NCI-H345 treated with DMSO at 0.1 percent for 48 hours (cell line): ENCODE measurements at regions not wholly inside any gene's neighbourhood (a gene's known extent, or its start where the extent isn't known, plus 50 kb on each side); places are given as distances from the start of the nearest gene placed in this dataset.

Experiments used
- DNase-seq: peaks from one replicate; lab custom pipeline; 2025; ENCODE audit not compliant: unreplicated experiment; lab: John Stamatoyannopoulos, UW

DNA sequence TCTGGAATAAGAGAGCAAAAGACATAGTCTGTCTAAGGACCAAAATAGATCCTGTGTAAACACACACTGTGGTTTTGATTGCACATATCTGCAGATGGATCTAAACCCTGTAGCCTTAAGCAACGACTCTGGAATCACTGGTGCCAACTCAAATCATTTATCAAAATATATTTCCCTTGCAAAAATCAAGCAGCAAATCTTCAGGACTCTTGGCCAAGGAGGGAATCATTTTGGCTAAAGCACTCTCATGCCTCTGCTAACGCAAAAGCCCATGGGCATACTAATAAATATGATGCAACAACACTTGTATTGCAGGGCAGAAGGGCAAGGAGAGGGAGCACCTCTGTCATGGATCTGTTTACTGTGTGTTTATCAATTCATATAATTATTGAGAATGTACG lies 155.4 kb upstream of the DUSP10 start:
- no peak for DNase-seq

DNA sequence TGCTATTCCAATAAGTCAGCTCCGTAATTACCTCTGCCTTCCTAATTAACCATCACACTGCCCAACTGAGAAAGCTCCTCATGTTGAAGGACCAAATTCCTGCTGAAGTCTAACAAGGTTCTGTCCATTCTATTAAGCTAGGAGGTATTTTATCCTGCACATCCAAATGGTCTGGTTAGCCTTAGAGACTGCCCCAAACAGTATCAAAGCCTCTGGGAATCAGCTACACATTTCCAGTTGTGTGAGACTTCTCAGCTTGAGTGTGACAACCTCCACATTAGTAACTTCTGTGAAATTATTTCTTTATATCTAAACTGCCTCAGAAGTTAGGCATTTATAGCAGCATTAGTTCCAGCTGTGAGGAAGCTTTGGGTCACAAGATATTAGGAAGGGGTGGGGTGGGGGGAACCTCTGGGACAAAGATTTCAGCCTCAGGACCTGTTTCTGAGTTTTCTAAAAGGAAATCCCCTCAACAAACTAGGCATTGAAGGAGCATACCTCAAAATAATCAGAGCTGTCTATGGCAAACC lies 150.5 kb upstream of the DUSP10 start:
- no peak for DNase-seq

DNA sequence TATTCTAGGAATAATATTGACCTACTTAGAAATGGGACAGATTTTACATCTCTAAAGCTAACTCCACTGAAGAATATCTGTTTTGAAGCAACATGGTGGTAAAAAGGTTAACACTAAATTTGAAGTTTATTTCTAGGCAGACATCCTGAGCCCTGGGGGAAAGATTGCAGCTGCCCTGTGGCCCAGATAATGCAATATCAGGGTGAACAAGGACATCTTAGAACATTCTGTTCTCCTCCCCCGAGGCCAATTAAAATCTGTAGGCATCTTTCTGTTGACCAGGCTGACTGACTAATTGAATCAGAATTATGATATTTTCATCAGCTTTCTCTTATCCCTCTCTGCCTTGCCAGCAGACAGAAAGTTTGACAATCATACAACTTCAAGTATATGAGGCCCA lies 149.8 kb upstream of the DUSP10 start:
- DNase-seq: no peak

DNA sequence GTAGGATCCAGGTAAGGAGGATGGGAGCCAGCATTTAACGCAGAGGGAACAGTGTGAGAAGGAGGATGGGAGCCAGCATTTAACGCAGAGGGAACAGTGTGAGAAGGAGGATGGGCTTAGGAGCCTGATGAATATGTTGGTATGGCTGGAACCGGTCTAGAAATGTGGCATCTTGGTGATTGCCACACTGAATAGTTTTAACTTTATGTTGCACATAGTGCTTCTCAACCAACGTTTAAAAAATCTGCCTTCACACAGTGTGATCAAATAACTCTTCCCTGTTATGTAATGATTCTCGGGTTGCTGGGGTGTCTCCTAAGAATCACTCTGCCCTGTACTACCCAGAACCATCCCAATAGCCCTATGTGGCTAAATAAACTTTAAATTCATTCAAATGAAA lies 146.9 kb upstream of the DUSP10 start:
- no peak for DNase-seq

DNA sequence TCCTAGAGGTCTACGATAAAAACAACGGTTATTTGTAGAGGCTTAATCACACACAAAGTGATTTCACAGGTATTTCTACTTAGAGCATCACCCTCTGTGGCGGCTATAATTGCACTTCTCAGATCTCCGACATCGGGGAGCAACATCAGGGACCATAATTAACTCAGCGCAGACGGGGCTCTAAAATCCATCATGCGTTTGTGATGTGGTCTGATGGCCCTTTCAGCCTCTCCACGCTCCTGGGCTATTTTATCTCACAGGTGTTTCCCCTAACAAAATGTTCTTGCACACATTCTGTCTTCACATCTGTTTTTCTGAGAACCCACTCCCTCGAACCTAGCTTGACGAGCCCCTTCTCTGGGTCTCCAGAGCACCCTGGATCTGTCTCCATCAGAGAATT lies 146.3 kb upstream of the DUSP10 start:
- no peak for DNase-seq

DNA sequence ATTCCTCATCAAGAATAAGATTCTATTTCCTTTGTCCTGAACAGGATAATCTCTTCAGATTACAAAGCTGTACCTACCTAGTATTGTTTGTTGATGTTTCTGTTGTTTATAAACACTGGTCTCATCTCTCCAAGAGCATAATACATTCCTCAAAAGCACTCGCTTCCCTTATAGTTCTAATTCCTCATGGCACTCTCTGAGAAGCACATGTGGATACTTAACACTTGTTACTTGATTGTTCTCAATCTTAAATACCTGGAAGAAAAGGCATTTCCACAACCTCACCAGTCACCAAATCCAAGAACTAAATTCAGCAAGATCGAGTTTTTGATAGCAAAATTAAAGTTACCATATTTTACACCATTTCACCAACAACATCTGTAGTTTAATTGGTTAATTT lies 145.9 kb upstream of the DUSP10 start:
- DNase-seq: no peak

DNA sequence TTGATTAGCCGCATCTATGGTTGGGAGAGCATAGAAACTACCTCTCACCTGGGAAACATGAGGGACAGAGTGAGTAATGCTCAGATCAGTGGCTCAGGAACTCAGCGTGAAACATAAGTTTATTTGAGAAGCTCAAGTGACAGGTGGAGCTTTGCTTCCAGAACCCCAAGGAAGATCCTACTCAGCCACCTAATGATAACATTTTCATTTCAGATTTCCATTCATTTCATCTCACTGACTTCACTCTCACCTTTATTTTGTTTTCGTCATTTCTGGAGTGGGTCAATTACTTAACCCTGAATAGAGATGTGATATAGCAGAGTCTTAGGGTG lies 145.5 kb upstream of the DUSP10 start:
- DNase-seq: no peak

DNA sequence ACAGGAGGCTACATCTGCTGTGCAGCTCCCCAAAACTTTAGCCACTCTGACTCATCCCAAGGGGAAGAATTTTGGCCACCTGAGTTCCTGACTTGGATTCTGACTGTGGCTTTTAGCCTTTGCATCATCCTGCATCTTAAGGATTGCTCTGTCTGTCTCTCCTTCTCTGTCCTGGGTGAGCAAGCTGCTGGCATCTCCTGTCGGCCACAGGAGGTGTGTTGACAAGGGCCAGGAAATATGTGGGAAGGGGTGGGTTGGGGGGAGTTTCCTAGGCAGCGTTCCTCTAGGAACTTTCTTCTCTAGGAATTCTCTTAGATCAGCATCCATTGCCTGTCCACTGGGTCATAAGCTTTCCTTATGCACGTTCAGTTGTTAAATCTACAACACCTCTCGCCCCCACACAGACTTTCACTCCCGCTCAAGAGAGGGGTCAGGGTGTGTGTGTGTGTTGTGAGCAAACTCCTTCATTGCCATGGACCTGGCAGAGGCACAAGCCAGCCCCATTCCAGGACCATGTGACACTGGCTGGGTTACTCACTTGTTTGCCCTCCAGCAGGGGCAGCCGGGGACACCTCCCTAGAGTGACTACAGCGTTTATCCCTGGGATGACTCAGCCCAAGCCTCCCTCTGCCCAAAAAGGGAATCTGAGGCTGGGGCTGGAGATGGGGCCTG lies 145.0 kb upstream of the DUSP10 start:
- DNase-seq: no peak

DNA sequence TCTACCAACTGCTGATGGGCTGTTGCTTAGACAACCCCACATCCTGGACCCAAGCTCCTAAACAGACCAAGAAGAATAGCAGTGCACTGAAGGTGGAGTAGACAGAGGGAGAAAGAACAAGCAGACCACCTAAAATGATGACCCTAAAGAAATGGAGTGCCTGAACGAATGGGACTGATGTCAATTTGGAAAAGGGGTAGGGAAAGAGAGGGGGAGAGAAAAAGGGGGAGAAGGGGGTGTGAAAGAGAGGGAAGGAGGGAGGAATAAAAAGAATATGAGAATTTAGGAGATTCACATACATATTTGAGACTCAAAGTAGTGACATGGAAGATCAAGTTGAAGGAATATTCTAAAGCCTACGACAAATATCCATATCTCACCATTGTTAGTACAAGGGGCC lies 144.4 kb upstream of the DUSP10 start:
- no peak for DNase-seq

DNA sequence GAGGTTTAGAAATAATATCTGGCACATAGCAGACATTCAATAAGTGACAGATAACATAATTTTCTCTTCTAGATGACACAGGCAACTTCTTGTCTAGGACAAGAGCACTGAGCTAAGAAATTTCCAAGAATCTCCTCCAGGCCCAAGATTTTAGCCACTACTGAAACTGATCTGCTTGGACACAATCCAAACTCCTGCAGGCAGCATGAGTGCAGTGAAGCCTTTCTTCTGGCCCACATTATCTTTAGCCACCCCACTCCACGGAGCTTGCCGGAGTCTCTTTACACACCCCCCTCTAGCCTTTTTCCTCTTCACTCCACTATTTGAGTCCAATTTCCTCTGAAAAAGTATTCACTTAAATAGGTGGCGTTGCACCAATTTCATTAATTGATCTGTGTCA lies 142.9 kb upstream of the DUSP10 start:
- no peak for DNase-seq

DNA sequence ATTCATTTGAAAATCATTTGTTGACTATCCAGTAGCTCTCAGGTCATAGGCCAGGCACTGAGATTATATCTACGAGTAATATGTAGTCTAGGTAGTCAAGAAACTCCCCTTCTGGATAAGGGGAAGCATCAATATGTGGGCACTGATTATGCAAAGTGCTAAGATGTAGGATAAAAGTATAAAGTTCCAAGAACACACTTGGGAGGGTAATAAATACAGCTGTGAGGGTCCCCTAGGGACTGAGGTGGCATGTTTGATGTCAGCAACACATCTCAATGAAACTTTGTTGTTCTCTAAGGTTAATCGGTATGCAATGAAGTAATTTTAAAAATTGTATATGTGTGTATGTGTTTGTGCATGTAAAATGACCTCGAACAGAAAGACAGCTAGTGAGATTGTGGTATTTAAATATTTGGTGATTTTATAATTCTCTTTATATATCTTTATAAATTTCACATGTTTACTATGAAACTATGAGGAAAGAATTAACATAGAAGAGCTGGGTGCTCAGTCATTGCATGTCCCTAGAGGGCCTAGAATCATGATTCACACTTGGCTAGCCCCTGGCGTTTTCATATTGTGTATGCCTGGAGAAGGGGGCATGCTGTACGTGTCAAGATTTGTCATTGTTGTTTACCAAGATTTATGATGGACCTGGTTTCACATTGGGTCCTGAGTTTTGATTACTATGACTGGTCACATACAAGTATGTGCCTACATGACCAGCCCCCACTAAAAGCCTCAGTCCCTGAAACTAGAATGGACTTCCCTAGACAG lies 140.1 kb upstream of the DUSP10 start:
- DNase-seq: no peak

DNA sequence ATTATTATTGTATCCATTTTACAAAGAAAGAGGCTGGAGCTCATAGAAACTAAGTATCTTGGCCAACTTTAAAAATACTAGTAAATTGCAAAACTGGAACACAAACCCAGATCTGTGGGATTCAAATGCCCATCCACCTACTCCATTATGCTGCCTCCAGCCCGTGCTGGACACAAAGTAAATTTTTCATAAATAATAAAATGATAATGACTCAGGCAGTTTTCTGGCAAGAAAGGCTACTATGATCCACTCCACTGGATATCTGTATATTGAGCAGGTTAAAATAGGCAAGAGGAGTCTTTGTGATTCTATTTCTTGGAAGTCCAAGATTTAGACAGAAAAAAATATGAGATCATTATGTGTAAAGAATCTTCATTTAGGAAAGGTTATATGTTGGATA lies 138.3 kb upstream of the DUSP10 start:
- no peak for DNase-seq

DNA sequence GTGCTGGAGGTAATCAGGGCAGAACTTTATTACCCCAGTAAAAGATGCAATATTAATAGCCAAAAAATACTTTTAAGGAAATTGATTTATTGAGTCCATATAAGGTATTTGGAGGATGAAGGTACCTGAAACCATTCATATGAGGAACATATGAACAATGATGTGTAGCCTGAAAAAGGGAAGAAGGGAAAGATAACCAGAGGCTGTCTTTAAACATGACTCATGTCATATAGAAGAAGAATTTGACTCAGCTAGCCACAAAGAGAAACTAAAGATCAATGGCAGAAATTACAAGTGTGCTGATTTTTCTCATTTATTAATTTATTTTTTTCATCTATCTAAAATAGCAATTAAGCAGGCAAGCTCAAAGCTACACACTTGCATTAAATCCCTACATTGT lies 136.2 kb upstream of the DUSP10 start:
- DNase-seq: no peak

DNA sequence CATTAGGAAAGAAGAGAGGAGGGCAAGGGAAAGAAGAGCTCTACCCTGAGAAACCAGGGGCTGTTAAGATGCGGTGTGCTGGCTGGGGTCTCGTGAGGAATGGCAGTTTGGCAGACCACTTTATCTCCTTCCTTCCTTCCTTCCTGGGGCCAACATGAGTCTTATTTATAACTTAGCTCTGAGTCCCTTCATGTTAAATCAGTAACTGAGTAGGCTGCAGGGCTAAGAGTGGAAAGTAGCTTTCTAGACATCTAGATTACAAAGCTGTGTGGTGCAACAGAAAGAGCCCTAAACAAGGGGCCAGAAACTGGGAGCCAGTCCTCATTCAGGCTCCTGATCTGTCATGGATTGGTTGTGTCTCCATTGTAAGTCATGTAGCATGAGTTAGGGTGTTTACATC lies 135.4 kb upstream of the DUSP10 start:
- no peak for DNase-seq

DNA sequence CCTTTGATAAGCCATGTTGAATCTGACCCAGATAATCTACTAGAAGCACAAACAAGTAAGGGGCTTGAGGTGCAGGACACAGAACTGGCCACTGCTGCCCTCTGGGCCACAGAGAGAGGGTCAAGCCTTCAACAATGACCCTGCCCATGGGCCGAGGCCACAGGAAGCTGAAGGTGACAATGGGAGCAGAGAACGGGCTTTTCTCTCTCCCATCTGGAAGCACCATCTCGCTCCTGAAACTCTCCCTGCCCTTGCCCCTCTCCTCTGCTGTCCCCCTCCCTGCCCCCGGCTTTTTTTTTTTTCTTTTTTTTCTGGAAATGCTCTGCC lies 133.1 kb upstream of the DUSP10 start:
- no peak for DNase-seq

DNA sequence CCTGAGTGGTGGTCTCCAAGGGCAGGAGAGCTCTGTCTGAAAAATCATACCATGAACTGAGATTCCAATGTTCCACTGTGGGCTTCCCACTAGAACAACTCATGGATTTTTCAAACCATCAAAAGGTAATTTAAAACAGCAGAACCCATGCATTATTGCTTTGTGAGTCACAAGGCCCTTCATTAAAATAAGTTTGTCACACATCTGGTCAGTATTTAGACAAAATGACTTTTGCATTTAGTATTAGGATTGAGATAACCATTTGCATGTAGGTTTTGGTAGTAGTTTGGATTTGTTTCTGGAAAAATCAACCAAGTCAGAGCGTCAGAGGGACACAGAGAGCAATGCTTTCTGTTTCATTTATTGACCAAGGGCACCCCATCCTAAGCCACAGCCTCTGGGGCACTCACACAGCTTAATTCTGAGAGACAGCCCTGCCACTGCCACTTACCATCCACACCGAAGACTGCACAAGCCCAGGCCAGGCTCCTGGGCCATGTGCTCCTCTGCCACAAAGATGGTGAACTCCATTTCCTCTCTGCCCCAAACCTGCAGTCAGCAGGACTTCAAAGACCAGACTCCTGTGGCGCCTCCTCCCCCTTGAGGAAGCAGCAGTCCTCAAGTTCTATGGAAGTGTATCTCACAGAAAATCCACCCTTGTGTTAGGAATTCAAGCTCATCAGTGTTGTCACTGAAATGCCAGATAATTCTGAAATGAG lies 132.6 kb upstream of the DUSP10 start:
- DNase-seq: no peak

DNA sequence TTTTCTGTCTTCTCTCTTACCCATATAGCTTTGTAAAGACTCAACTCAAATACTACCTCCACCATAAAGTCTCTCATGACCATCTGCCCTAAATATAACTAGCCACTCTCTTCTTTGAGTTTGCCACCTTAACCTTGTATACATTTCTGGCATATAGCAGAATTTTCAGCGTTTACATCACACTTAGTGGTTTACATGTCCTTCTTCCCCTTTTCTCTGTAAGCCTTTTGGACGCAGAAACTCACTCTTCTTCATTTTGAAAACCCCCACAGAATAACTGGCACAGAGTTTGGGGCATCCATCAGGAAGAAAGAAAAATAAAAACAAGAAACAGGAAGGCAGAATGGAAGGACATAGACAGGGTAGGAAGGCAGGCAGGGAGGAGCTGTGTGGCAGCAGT lies 131.8 kb upstream of the DUSP10 start:
- DNase-seq: no peak

DNA sequence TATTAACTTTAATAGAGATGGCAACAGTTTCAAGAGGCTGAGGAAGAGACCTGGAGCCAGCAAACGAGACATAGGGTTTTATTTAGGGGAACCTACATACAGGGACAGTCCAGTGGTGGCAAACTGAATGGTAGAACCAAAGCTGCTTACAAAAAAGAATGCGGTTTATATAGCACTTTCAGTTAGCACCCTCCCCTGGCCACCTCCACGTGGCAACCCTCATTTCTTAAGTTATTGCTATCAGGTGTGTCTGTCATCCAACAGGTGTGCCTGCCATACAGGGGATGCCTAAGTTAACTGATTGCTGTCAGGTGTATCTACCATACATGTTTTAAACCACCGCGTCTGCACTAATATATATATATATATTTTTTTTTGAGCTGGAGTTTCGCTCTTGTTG lies 129.2 kb upstream of the DUSP10 start:
- no peak for DNase-seq

DNA sequence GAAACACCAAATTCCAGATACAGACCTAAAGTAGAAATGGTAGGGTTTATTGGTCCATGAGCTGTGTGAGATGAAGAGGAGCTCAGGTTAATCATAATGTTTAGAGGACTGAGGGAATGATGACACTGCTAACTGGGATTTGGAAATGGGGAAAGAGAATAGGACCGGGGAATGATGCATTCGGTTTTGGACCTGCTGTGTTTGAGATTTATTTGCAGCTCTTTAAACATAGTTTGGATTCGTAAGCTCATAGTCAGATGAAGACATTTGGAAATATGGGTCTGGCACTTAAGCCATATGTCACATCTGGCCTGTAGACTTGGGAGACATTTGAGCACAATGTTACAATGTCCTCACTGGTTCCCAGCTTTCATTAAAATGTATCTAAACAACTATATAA lies 127.9 kb upstream of the DUSP10 start:
- DNase-seq: no peak

DNA sequence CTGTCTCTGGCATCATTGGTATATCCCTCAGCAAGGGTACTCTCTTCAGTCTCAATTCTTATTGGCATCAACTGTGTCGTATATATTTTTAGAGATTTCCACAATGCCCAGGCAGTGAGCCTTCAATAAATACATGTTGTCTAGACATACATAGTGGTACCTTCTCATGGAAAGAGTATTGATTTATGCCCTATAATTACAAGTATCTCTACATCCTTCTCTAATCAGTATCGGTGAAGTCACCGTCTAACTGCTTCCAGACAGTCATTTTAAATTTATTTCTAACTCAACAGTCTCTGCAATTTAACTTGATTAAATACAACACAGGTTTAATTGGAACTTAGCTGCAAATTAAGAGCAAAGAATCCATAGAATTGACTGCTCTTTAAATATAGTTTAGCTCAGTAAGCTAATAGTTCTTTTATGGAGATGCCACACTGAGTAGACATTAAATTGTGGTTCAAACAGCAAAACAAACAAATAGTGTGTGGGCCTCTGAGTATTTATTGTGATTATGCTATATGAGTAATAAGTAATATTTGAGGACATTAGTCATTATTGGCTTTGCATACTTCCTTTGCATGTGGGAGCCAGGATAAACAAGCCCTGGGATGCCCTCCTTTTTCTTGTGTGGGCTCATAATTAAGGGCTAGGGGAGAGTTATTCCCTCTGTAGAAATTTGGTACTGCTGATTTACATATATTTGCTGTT lies 126.9 kb upstream of the DUSP10 start:
- no peak for DNase-seq

DNA sequence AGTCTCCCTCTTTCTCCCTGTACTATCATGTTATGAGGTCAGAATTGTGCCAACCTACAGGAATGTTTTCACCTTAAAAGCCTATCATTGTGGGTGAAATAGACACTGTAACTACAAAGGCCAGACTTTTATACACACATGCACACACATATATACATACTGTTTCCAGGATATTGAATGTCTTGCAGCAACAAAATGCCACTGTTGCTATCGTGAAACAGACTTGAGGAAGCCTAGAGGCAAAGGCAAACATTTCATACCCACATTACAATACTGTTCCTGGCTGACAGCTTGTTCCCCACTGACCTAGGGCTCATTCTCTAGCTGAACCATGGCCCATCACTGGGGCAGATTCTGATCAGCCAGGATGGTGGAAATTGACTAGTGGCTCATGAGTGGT lies 125.1 kb upstream of the DUSP10 start:
- DNase-seq: no peak

DNA sequence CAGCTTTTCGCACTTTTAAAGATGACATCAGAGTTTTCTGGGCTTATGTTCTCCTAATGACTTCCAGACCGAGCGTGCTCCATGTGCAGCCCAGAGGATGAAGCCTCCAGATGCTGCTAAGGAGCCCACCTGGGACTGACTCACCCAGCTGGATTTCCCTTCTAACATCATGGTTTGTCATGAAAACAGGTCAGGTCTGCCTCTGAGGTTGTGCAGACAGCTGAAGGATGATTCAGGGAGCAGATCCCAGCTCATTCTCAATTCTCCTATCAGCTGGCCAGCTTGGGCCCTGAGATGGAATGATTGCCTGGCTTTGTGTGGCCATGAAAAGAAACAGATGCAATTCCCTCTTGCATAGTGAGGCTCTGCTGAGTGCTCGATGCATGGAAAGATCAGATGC lies 123.9 kb upstream of the DUSP10 start:
- DNase-seq: no peak
